Astrocyte (in vitro differentiated cells and primary cell): ENCODE measurements at regions not wholly inside any gene's neighbourhood (a gene's known extent, or its start where the extent isn't known, plus 50 kb on each side); places are given as distances from the start of the nearest gene placed in this dataset.

Experiments
- DNase-seq: peaks from one replicate; pipeline ENCODE4 v3.0.0-alpha.2; 2010; ENCODE audit warnings: low read depth
- FAIRE-seq: peaks from 2 replicates; lab custom pipeline; 2011; peaks lifted over from hg19 to GRCh38; lab: Jason Lieb, UNC
- H2AFZ ChIP-seq: 2 replicates; pipeline ENCODE4 v1.6.0; 2012; ENCODE audit warnings: low read depth, low read length, inconsistent platforms
- H3K27ac ChIP-seq: 2 replicates; pipeline ENCODE4 v1.5.1; 2011; ENCODE audit warnings: low read depth, low read length, inconsistent platforms
- H3K27me3 ChIP-seq: 2 replicates; pipeline ENCODE4 v1.6.0; 2011; ENCODE audit warnings: low read length, inconsistent platforms; ENCODE audit not compliant: insufficient read depth
- H3K36me3 ChIP-seq: 2 replicates; pipeline ENCODE4 v1.5.1; 2011; ENCODE audit warnings: low read length, inconsistent platforms; ENCODE audit not compliant: insufficient read depth
- H3K4me1 ChIP-seq: 2 replicates; pipeline ENCODE4 v1.5.1; 2011; ENCODE audit warnings: low read length, inconsistent platforms; ENCODE audit not compliant: insufficient read depth
- H3K4me2 ChIP-seq: 2 replicates; pipeline ENCODE4 v1.6.0; 2012; ENCODE audit warnings: low read length, inconsistent platforms
- H3K4me3 ChIP-seq: 2 replicates; pipeline ENCODE4 v1.5.1; 2011; ENCODE audit warnings: low read depth, mild to moderate bottlenecking, low read length, inconsistent platforms; ENCODE audit not compliant: insufficient read depth
- H3K79me2 ChIP-seq: 2 replicates; pipeline ENCODE4 v1.6.0; 2012; ENCODE audit warnings: mild to moderate bottlenecking, low read length, inconsistent platforms; ENCODE audit not compliant: insufficient read depth
- H3K9ac ChIP-seq: 2 replicates; pipeline ENCODE4 v1.6.0; 2012; ENCODE audit warnings: mild to moderate bottlenecking, low read length, inconsistent platforms
- H3K9me3 ChIP-seq: 2 replicates; pipeline ENCODE4 v1.5.1; 2012; ENCODE audit warnings: low read depth, mild to moderate bottlenecking, low read length, inconsistent platforms; ENCODE audit not compliant: insufficient read depth
- H4K20me1 ChIP-seq: 2 replicates; pipeline ENCODE4 v1.6.0; 2012; ENCODE audit warnings: low read length, inconsistent platforms; ENCODE audit not compliant: insufficient read depth
- H3K27ac Mint-ChIP-seq: one replicate; pipeline ENCODE4 v1.8.0; 2021; ENCODE audit warnings: mild to moderate bottlenecking, mixed read lengths; ENCODE audit not compliant: unreplicated experiment
- H3K27me3 Mint-ChIP-seq: one replicate; pipeline ENCODE4 v1.8.0; 2021; ENCODE audit warnings: low read depth, mixed read lengths; ENCODE audit not compliant: unreplicated experiment
- H3K36me3 Mint-ChIP-seq: one replicate; pipeline ENCODE4 v1.8.0; 2021; ENCODE audit warnings: low read depth, mixed read lengths; ENCODE audit not compliant: unreplicated experiment
- H3K4me1 Mint-ChIP-seq: one replicate; pipeline ENCODE4 v1.8.0; 2021; ENCODE audit warnings: low read depth, mixed read lengths; ENCODE audit not compliant: unreplicated experiment
- H3K4me3 Mint-ChIP-seq: one replicate; pipeline ENCODE4 v1.8.0; 2021; ENCODE audit warnings: mild to moderate bottlenecking, moderate library complexity, mixed read lengths; ENCODE audit not compliant: unreplicated experiment
- H3K9me3 Mint-ChIP-seq: one replicate; pipeline ENCODE4 v1.8.0; 2021; ENCODE audit warnings: mild to moderate bottlenecking, mixed read lengths; ENCODE audit not compliant: unreplicated experiment
- CTCF ChIP-seq: IDR thresholded peaks from 2 replicates; pipeline ENCODE4 v1.5.1; 2011; ENCODE audit warnings: low read depth, mild to moderate bottlenecking, inconsistent platforms, low read length, moderate library complexity; ENCODE audit not compliant: insufficient read depth
- EZH2 ChIP-seq: IDR thresholded peaks from 2 replicates; pipeline ENCODE4 v1.6.1; 2012; ENCODE audit warnings: mild to moderate bottlenecking, low read length, inconsistent platforms; ENCODE audit not compliant: insufficient read depth

GRCh38 chr18:5031216-5031615, 165.8 kb downstream of the AKAIN1 start:
- Histone ChIP-seq H3K79me2 (no peaks in the 10 kb centered on the region), H3K4me2 (no peak overlapping the region), H3K9ac (no peak overlapping the region), H3K27me3 (no peaks in the 10 kb centered on the region), H2AFZ (no peak overlapping the region), H3K27ac (no peak overlapping the region), H3K9me3 (no peaks in the 10 kb centered on the region), H3K4me3 (no peak overlapping the region), H3K36me3 (no peaks in the 10 kb centered on the region), H3K4me1 (no peaks in the 10 kb centered on the region), H4K20me1 (no peaks in the 10 kb centered on the region)
- no peak for TF ChIP-seq CTCF
- TF ChIP-seq EZH2, result no peak
- no peaks in the 10 kb centered on the region for H3K36me3 Mint-ChIP-seq
- H3K27me3 Mint-ChIP-seq, result no peaks in the 10 kb centered on the region
- FAIRE-seq (no peak), DNase-seq (no peak)
- no peaks in the 10 kb centered on the region for H3K4me1 Mint-ChIP-seq
- H3K4me3 Mint-ChIP-seq, result no peak overlapping the region
- H3K9me3 Mint-ChIP-seq, result peaks cover 5% of the 10 kb centered on the region
- H3K27ac Mint-ChIP-seq, result no peak overlapping the region

- no peak for FAIRE-seq
Observed at GRCh38 chr18:5030636-5031035, 166.4 kb downstream of the AKAIN1 start.

More at GRCh38 chr18:5030636-5031035, 166.4 kb downstream of the AKAIN1 start:
- TF ChIP-seq CTCF (no peak), EZH2 (no peak)
- Histone ChIP-seq H3K4me2 (no peak overlapping the region), H3K27ac (no peak overlapping the region), H3K79me2 (no peaks in the 10 kb centered on the region), H3K4me3 (no peak overlapping the region), H4K20me1 (no peaks in the 10 kb centered on the region), H3K9me3 (no peaks in the 10 kb centered on the region), H3K9ac (no peak overlapping the region), H3K36me3 (no peaks in the 10 kb centered on the region), H2AFZ (no peak overlapping the region), H3K4me1 (no peaks in the 10 kb centered on the region), H3K27me3 (no peaks in the 10 kb centered on the region)
- Mint-ChIP-seq H3K9me3 (peaks cover 5% of the 10 kb centered on the region), H3K36me3 (no peaks in the 10 kb centered on the region), H3K27me3 (no peaks in the 10 kb centered on the region), H3K27ac (no peak overlapping the region), H3K4me3 (no peak overlapping the region), H3K4me1 (no peaks in the 10 kb centered on the region)
- no peak for DNase-seq
